Uterus (tissue), 3 donors: ENCODE measurements at regions not wholly inside any gene's neighbourhood (a gene's known extent, or its start where the extent isn't known, plus 50 kb on each side); places are given as distances from the start of the nearest gene placed in this dataset.

ENCODE experiments used
- DNase-seq, 2 donors: peaks; one replicate each; pipeline ENCODE4 v3.0.0-alpha.2; 2019 to 2020
- H3K27ac ChIP-seq, 2 donors: fragments of 200-600 bp; sonication (generic); 1 replicate in 1 of 2; 2 replicates in 1 of 2; pipeline ENCODE4 v1.5.1; 2016 to 2018
- H3K27me3 ChIP-seq, 2 donors: fragments of 200-600 bp; sonication (generic); one replicate each; pipeline ENCODE4 v1.5.1; 2018 to 2019; ENCODE audit warnings: control low read depth in 1 of 2
- H3K36me3 ChIP-seq, 2 donors: fragments of 200-600 bp; sonication (generic); one replicate each; pipeline ENCODE4 v1.5.1; 2019; ENCODE audit warnings: control low read depth in 1 of 2
- H3K4me1 ChIP-seq, 2 donors: fragments of 200-600 bp; sonication (generic); one replicate each; pipeline ENCODE4 v1.5.1; 2018 to 2019; ENCODE audit warnings: control low read depth in 1 of 2
- H3K4me3 ChIP-seq, 2 donors: fragments of 200-600 bp; sonication (generic); 1 replicate in 1 of 2; 2 replicates in 1 of 2; pipeline ENCODE4 v1.5.1; 2018 to 2019; ENCODE audit warnings: mild to moderate bottlenecking in 1 of 2
- H3K9me3 ChIP-seq, 2 donors: fragments of 200-600 bp; sonication (generic); one replicate each; pipeline ENCODE4 v1.5.1; 2019; ENCODE audit warnings: control low read depth in 1 of 2
- POLR2A ChIP-seq, 2 donors: fragments of 450-650 bp; IDR thresholded peaks; one replicate each; pipeline ENCODE4 v1.6.1; 2016; ENCODE audit warnings: antibody characterized with exemption in 2 of 2, mild to moderate bottlenecking in 1 of 2, moderate library complexity in 1 of 2
- intact Hi-C: fragments of 100-400 bp; cut with DNase I; formaldehyde crosslinking; loops from one replicate; pipeline ENCODE4 v1.15.1; 2023; ENCODE audit warnings: low total_unique reads
- TF ChIP-seq, protein P1 (sequence below), 4 experiments: fragments of 200-600 bp in 2 of 4; fragments of 450-650 bp in 2 of 4; sonication (generic) in 2 of 4; IDR thresholded peaks; one replicate each; pipeline ENCODE4 v1.5.1; 2016 to 2019; ENCODE audit warnings: antibody characterized with exemption in 4 of 4, mild to moderate bottlenecking in 2 of 4, moderate library complexity in 1 of 4
- donor health status: DM: yes; HTN: yes; CAD: no.

DNA sequence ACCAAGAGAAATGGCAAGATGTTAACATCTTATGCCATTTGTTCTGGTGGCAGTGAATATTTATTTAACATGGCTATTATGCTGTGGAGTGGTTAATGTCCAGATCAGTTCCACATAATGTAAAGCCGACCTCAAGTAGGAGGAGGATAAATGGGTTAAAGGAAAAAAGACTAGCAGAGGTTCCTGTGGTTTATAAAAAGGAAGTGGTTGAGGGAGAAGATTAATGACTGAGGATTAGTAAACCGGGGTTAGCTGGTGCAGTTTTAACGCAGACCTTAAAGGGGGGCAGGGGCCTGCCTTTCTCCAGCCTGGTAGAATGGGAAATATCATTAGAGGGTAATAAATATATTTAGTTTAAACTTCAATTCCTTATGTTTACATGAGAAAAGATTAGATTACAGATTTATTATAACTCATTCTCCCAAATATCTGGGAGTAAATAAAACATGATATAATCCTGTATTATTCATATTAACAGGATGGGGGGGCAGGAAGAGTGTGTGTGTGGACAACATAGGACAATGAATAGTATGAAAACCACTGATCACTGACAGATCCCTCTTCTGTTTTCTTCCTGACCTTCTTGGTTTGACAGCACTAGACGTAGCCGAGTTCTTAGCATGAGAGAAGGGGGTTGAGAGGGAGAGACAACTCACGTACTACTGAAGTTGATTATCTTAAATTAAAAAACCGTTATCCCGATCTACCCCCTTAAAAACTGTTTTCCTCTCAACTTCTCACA is 124.1 kb upstream of the LIMCH1 start:
- Histone ChIP-seq H3K4me3 (no peak overlapping the region), H3K4me1 (no peaks in the 10 kb centered on the region), H3K36me3 (no peaks in the 10 kb centered on the region), H3K27me3 (no peaks in the 10 kb centered on the region), H3K9me3 (no peaks in the 10 kb centered on the region), H3K27ac (no peak overlapping the region)
- TF ChIP-seq POLR2A (IDR thresholded peaks at IDR 0.05), result no peak
- TF ChIP-seq, protein P1, sequence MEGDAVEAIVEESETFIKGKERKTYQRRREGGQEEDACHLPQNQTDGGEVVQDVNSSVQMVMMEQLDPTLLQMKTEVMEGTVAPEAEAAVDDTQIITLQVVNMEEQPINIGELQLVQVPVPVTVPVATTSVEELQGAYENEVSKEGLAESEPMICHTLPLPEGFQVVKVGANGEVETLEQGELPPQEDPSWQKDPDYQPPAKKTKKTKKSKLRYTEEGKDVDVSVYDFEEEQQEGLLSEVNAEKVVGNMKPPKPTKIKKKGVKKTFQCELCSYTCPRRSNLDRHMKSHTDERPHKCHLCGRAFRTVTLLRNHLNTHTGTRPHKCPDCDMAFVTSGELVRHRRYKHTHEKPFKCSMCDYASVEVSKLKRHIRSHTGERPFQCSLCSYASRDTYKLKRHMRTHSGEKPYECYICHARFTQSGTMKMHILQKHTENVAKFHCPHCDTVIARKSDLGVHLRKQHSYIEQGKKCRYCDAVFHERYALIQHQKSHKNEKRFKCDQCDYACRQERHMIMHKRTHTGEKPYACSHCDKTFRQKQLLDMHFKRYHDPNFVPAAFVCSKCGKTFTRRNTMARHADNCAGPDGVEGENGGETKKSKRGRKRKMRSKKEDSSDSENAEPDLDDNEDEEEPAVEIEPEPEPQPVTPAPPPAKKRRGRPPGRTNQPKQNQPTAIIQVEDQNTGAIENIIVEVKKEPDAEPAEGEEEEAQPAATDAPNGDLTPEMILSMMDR (IDR thresholded peaks at IDR 0.05), result no peak
- no peak for DNase-seq
- intact Hi-C loops, result no loop called here

DNA sequence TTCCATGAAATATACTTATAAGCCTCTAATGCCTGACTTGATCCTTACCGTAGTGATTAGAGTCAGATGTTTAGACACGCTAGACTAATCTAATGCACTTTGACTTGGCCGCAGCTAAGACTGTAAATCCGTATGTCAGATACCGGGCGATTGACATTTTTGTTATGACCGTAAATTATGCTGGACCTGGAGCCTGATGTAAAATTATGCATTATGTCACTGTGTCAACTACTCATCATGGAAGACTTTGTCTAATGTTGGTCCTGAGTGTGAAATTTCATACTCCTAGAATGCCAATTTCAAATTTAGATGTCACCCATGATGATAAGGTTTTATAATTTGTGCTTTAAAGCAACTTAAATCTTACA is 123.6 kb upstream of the LIMCH1 start:
- Histone ChIP-seq H3K4me3 (no peak overlapping the region), H3K27ac (no peak overlapping the region), H3K4me1 (no peaks in the 10 kb centered on the region), H3K9me3 (no peaks in the 10 kb centered on the region), H3K36me3 (no peaks in the 10 kb centered on the region), H3K27me3 (no peaks in the 10 kb centered on the region)
- DNase-seq, result no peak
- intact Hi-C loops, result no loop called here
- TF ChIP-seq POLR2A (IDR thresholded peaks at IDR 0.05), result no peak
- TF ChIP-seq, protein P1 (IDR thresholded peaks at IDR 0.05), result no peak

GRCh38 chr4:41418444-41418843 is 119.5 kb upstream of the LIMCH1 start:
- no peak for TF ChIP-seq POLR2A (IDR thresholded peaks at IDR 0.05)
- TF ChIP-seq, protein P1 (IDR thresholded peaks at IDR 0.05), result no peak
- Histone ChIP-seq H3K4me1 (no peaks in the 10 kb centered on the region), H3K36me3 (no peaks in the 10 kb centered on the region), H3K9me3 (no peaks in the 10 kb centered on the region), H3K4me3 (no peak overlapping the region), H3K27me3 (no peaks in the 10 kb centered on the region), H3K27ac (no peak overlapping the region)
- DNase-seq, result no peak
- intact Hi-C loops, result no loop called here

DNA sequence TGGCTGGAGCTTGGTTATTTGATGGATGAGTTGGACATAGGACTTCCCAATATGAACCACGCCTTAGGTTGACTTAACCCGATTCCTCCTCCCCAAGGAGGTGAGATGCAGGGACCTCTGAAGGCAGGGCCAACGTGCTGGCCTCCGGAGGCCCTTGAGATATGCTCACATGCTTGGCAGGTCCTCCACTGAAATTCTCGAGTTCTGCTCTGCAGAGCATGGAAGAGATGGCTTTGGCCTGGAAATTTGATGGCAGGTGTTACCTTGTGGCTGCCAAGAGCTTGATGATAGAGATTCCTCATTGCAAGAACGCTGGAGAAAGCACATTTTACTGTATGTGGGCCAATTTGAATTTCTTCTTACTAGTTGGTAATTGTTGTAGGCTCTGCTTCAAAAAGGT is 117.4 kb upstream of the LIMCH1 start:
- Histone ChIP-seq H3K27ac (no peak overlapping the region), H3K4me3 (no peak overlapping the region), H3K9me3 (no peaks in the 10 kb centered on the region), H3K36me3 (no peaks in the 10 kb centered on the region), H3K4me1 (no peaks in the 10 kb centered on the region), H3K27me3 (no peaks in the 10 kb centered on the region)
- intact Hi-C loops, result no loop called here
- DNase-seq, result no peak
- no peak for TF ChIP-seq POLR2A (IDR thresholded peaks at IDR 0.05)
- TF ChIP-seq, protein P1 (IDR thresholded peaks at IDR 0.05), result no peak

DNA sequence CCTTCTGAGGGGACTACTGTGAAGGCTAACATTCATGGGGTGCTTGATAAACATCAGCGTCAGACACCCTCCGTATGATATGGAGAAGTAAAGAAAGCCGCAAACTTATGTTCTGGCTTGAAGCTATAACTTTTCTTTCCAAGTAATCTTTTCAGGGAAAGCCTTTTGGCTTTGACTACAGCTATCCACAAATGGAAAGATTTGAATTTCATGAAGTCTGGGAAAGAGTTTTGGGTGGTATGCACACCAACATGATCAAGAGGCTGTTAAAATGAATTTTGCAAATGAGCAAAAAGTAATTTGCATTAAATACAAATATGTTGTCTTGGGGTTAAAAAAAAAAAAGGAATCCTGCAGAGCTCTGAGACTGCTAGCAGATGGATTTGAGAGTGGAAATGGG is 114.8 kb upstream of the LIMCH1 start:
- no peaks in the 10 kb centered on the region for H3K4me1 ChIP-seq
- intact Hi-C loops, result no loop called here
- no peaks in the 10 kb centered on the region for H3K9me3 ChIP-seq
- H3K36me3 ChIP-seq, result no peaks in the 10 kb centered on the region
- H3K4me3 ChIP-seq, result no peak overlapping the region
- DNase-seq, result no peak
- no peaks in the 10 kb centered on the region for H3K27me3 ChIP-seq
- no peak overlapping the region for H3K27ac ChIP-seq
- TF ChIP-seq, protein P1 (IDR thresholded peaks at IDR 0.05), result no peak
- no peak for TF ChIP-seq POLR2A (IDR thresholded peaks at IDR 0.05)
